Ovary (tissue), 7 donors: ENCODE measurements at regions not wholly inside any gene's neighbourhood (a gene's known extent, or its start where the extent isn't known, plus 50 kb on each side); places are given as distances from the start of the nearest gene placed in this dataset.

Source experiments
- DNase-seq, 5 donors: peaks; one replicate each; pipeline ENCODE4 v3.0.0-alpha.2; 2019 to 2020
- H3K27ac ChIP-seq, 2 donors: fragments of 200-600 bp; one replicate each; pipeline versions ENCODE4 v1.5.1 to v1.8.0; 2019 to 2022
- H3K27me3 ChIP-seq: fragments of 200-600 bp; one replicate; pipeline ENCODE4 v1.8.0; 2022
- H3K36me3 ChIP-seq: fragments of 200-600 bp; sonication (generic); one replicate; pipeline ENCODE4 v1.5.1; 2019
- H3K4me1 ChIP-seq: one replicate; pipeline ENCODE4 v1.8.1; 2013; ENCODE audit warnings: mild to moderate bottlenecking, moderate library complexity; ENCODE audit not compliant: insufficient read depth
- H3K4me3 ChIP-seq: fragments of 200-600 bp; sonication (generic); one replicate; pipeline ENCODE4 v1.5.1; 2017
- H3K9me3 ChIP-seq, 2 donors: fragments of 200-600 bp in 1 of 2; sonication (generic) in 1 of 2; one replicate each; pipeline versions ENCODE4 v1.5.1 to v1.8.1; 2013 to 2019; ENCODE audit warnings: mild to moderate bottlenecking in 1 of 2, moderate library complexity in 1 of 2
- EP300 ChIP-seq: sonication (generic); formaldehyde crosslinking; IDR thresholded peaks from one replicate; pipeline ENCODE4 v1.6.1; 2017; ENCODE audit warnings: antibody characterized with exemption
- POLR2A ChIP-seq: fragments of 450-650 bp; IDR thresholded peaks from one replicate; pipeline ENCODE4 v1.6.1; 2017; ENCODE audit warnings: antibody characterized with exemption, mild to moderate bottlenecking, moderate library complexity
- WGBS, 3 donors: extraction: QIAGEN DNeasy Blood & Tissue Kit in 1 of 3; methylation state at CpG; one replicate each; pipeline versions ENCODE4 v1.1.5 to v1.1.7; 2013 to 2017; 5-methylcytosine and 5-hydroxymethylcytosine counted together
- intact Hi-C, 4 donors: fragments of 100-400 bp; cut with DNase I; formaldehyde crosslinking; loops; one replicate each; pipeline versions ENCODE4 v1.11.0 to v1.15.1; 2022 to 2023
- TF ChIP-seq, protein P1 (sequence below), 3 donors: fragments of 450-650 bp in 2 of 3; fragments of 200-600 bp in 1 of 3; IDR thresholded peaks; one replicate each; pipeline versions ENCODE4 v1.5.1 to v1.8.0; 2016 to 2022; ENCODE audit warnings: antibody characterized with exemption in 3 of 3, mild to moderate bottlenecking in 1 of 3
- donor health status: DM: no; HTN: no; CAD: no; lungs with moderate emphysema.
- donor health status: DM: no; HTN: no; CAD: no.
- donor health status: Bipolar disorder and iron deficiency.
- donor health status: DM: no; HTN: no; CAD: no.
- donor health status: DM: yes; HTN: yes; CAD: no.

DNA sequence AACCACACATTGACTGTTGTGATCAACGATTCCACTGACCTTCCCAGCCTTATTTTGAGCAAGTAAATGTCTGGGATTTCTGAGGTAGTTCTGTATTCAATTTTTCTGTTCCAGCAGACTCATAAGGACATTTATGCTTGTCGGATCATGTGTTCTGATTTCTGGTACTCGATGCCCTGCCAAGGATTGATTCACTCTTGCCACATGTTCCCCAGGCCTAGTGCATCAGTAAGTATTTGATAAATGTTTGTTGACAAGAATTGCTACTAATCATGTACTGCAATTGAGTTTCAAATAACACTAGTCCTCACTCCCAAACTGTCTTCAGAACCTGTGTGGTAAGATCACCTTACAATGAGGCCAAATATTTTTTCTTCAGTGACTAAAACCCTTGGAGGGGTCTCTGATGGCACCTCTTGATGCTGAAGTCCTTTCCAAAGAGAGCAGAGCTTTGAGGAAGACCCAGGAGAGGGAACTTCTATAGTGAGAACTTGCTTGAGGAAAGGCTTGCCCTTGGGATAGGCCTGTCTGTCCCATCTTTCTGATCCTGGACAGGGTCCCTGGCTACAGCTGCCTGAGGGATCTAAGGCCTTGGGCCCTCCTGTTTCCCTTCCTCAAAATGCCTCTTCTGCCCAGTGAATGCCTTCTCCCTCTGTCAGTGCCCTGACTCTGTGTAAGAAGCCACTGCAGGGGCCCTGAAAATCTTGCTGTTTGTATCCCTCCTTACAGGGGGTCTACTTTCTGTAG, 115.8 kb upstream of the FAM78B start:
- Histone ChIP-seq H3K27me3 (no peaks in the 10 kb centered on the region), H3K9me3 (no peaks in the 10 kb centered on the region), H3K4me3 (no peak overlapping the region), H3K27ac (no peak overlapping the region), H3K36me3 (no peaks in the 10 kb centered on the region), H3K4me1 (no peaks in the 10 kb centered on the region)
- TF ChIP-seq EP300 (no peak), POLR2A (no peak)
- TF ChIP-seq, protein P1, sequence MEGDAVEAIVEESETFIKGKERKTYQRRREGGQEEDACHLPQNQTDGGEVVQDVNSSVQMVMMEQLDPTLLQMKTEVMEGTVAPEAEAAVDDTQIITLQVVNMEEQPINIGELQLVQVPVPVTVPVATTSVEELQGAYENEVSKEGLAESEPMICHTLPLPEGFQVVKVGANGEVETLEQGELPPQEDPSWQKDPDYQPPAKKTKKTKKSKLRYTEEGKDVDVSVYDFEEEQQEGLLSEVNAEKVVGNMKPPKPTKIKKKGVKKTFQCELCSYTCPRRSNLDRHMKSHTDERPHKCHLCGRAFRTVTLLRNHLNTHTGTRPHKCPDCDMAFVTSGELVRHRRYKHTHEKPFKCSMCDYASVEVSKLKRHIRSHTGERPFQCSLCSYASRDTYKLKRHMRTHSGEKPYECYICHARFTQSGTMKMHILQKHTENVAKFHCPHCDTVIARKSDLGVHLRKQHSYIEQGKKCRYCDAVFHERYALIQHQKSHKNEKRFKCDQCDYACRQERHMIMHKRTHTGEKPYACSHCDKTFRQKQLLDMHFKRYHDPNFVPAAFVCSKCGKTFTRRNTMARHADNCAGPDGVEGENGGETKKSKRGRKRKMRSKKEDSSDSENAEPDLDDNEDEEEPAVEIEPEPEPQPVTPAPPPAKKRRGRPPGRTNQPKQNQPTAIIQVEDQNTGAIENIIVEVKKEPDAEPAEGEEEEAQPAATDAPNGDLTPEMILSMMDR (IDR thresholded peaks at IDR 0.05): no peak
- DNase-seq: no peak
- intact Hi-C loops: no loop called here
- WGBS, 3 donors: 45 to 71% (median 68%) methylated on average over 3 of the region's 3 CpGs

- H3K9me3 ChIP-seq: no peaks in the 10 kb centered on the region
- no peak overlapping the region for H3K27ac ChIP-seq
- no peaks in the 10 kb centered on the region for H3K4me1 ChIP-seq
- TF ChIP-seq POLR2A (no peak), EP300 (no peak)
- TF ChIP-seq, protein P1 (IDR thresholded peaks at IDR 0.05): no peak
- no peak overlapping the region for H3K4me3 ChIP-seq
- intact Hi-C loops: no loop called here
- H3K36me3 ChIP-seq: no peaks in the 10 kb centered on the region
- 43 to 50% (median 45%) methylated on average over 6 of the region's 6 CpGs for WGBS, 3 donors
- no peaks in the 10 kb centered on the region for H3K27me3 ChIP-seq
- no peak for DNase-seq
These were observed 116.4 kb upstream of the FAM78B start for GRCh38 chr1:166283190-166283589.

DNA sequence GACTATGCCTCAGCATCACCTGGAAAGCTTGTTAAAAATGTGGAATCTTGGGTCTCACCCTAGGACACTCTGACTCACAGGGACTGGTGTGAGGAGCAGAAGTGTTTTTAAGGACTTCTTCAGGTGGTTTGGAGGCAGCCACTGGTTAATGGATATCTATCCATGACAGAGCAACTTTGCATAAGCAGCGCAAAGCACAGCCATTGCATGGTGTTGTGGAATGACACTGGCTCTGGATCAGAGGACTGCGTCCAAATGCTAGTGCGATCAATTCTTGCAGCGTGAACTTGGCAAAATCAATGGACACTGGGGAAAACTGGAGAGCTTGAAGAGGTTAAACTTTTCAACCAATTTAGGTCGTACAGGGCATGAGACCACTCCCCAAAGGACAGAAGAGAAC, 116.8 kb upstream of the FAM78B start:
- Histone ChIP-seq H3K27ac (no peak overlapping the region), H3K36me3 (no peaks in the 10 kb centered on the region), H3K27me3 (no peaks in the 10 kb centered on the region), H3K4me1 (no peaks in the 10 kb centered on the region), H3K4me3 (no peak overlapping the region), H3K9me3 (no peaks in the 10 kb centered on the region)
- DNase-seq: no peak
- no peak for TF ChIP-seq POLR2A
- TF ChIP-seq EP300: no peak
- TF ChIP-seq, protein P1 (IDR thresholded peaks at IDR 0.05): no peak
- WGBS, 3 donors: 80 to 84% (median 81%) methylated on average over 5 of the region's 5 CpGs
- intact Hi-C loops: no loop called here

DNA sequence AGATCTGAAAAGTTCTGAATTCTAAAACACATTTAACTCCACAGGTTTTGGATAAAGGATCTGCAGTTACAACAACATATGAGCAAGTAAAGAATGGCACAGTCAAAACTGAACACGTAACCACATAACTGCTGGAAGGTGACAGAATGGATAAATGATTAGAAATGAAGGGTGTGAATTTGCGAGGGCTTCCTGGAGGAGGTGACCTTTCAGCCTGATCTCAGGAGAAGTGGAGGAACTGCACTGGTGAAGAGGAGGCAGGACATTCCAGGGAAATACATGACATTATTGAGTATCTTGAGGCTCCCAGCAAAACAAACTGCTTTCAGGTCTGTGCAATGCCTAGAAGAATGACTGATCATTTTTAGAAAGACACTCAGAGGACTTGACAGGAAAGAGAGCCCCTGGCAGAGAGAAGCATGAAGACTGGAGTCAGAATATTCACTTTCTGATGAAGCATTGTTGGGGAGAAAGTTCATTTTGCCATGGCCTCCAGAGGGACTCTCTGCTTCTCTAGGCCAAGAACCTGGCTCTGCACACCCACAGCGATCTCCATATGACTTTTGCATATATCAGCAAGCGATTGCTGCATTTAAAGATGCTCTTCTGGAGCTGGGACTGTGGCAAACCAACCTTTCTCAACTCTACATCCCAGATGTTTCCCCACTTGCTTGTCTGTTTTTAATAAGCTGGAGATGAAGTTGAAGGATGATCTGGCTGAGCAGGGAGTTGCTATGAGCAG, 122.7 kb upstream of the FAM78B start:
- Histone ChIP-seq H3K4me3 (no peak overlapping the region), H3K27me3 (no peaks in the 10 kb centered on the region), H3K4me1 (no peaks in the 10 kb centered on the region), H3K9me3 (no peaks in the 10 kb centered on the region), H3K36me3 (no peaks in the 10 kb centered on the region), H3K27ac (no peak overlapping the region)
- 74 to 84% (median 77%) methylated on average over 4 of the region's 4 CpGs for WGBS, 3 donors
- TF ChIP-seq, protein P1 (IDR thresholded peaks at IDR 0.05): no peak
- TF ChIP-seq EP300: no peak
- TF ChIP-seq POLR2A: no peak
- no peak for DNase-seq
- intact Hi-C loops: no loop called here
